ENCODE measurements at regions not wholly inside any gene's neighbourhood (a gene's known extent, or its start where the extent isn't known, plus 50 kb on each side); places are given as distances from the start of the nearest gene placed in this dataset.

DNA sequence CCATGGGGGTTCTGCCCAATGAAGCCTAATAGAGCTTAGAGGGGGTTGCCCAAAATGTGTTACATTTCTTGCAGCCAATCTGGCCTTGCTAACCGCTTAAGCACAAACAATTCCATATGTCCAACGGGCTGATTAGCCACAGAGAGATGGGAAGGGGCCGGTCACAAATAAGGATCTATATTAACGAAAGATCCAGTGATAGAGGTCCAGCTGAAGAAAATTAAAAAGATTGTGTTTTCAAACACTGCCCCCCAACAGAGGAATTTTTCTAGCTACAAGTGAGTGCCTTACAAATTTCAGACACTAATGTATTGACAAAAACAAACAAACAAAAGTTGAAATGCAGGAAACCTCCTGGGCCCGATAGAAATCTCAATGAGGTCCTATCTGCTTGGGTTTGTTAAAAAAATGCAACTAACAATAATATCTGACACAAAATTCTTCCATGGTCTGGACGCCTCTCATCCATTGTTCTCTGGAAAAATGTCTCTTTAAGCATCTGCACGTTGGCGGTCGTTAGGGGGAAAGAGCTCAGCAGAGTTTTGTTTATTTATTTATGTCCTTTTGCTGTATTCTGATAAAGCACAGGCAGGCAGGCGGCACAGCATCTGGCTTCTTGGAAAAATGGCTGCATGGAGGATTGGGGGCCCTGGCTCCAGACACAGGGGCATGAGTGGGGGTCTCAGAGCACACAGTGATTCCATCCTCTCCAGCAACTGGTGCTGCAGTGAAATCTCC is 402.0 kb downstream of the RPS24 start:
- CTCF ChIA-PET (ENCODE audit: unreplicated experiment), result no interaction called here
- POLR2A ChIA-PET, result interaction anchor here (0.5 kb wide), 1 partner anchor 1910 kb away, joined by 5 read pairs; no protein-coding TSS in a partner anchor
- intact Hi-C loops (cut with micrococcal nuclease; ENCODE audit: unreplicated experiment), result loop anchor here (10.0 kb wide), 1 partner anchor 759 kb away; no protein-coding TSS in a partner anchor
- Histone ChIP-seq H3K4me3 (ENCODE audit: low read depth, low read length, poor library complexity, severe bottlenecking) (no peak overlapping the region), H3K27ac (ENCODE audit: low read depth, low read length, poor library complexity, severe bottlenecking) (no peak overlapping the region), H2AFZ (ENCODE audit: low read length) (no peak overlapping the region), H3K4me1 (ENCODE audit: insufficient read depth, low read length, poor library complexity, severe bottlenecking) (peaks cover 7% of the 10 kb centered on the region), H3K36me3 (ENCODE audit: insufficient read depth, low read length) (no peaks in the 10 kb centered on the region), H3K9me3 (ENCODE audit: low read length) (no peaks in the 10 kb centered on the region), H3K4me2 (ENCODE audit: low read length) (no peak overlapping the region), H3K9me2 (ENCODE audit: insufficient read depth, low read length) (no peaks in the 10 kb centered on the region), H4K20me1 (ENCODE audit: insufficient read depth, low read length) (no peaks in the 10 kb centered on the region), H3K79me2 (ENCODE audit: insufficient read depth, low read depth, low read length) (no peaks in the 10 kb centered on the region)
- BruUV-seq (replicated peaks), result no TSS peak
- no peak for DNase-seq (ENCODE audit: low spot score)
- no peak for TF ChIP-seq EZH2phosphoT487 (IDR thresholded peaks at IDR 0.05; ENCODE audit: borderline replicate concordance, low read depth, low read length)
- TF ChIP-seq CTCF (conservative IDR thresholded peaks at IDR 0.05; ENCODE audit: low read length), result no peak

- Histone ChIP-seq H3K36me3 (ENCODE audit: insufficient read depth, low read length) (no peaks in the 10 kb centered on the region), H3K4me2 (ENCODE audit: low read length) (no peak overlapping the region), H3K9me3 (ENCODE audit: low read length) (no peaks in the 10 kb centered on the region), H3K4me3 (ENCODE audit: low read depth, low read length, poor library complexity, severe bottlenecking) (no peak overlapping the region), H3K27ac (ENCODE audit: low read depth, low read length, poor library complexity, severe bottlenecking) (no peak overlapping the region), H3K79me2 (ENCODE audit: insufficient read depth, low read depth, low read length) (no peaks in the 10 kb centered on the region), H2AFZ (ENCODE audit: low read length) (no peak overlapping the region), H3K9me2 (ENCODE audit: insufficient read depth, low read length) (no peaks in the 10 kb centered on the region), H3K4me1 (ENCODE audit: insufficient read depth, low read length, poor library complexity, severe bottlenecking) (peaks cover 7% of the 10 kb centered on the region), H4K20me1 (ENCODE audit: insufficient read depth, low read length) (no peaks in the 10 kb centered on the region)
- no TSS peak for BruUV-seq (replicated peaks)
- intact Hi-C loops (cut with micrococcal nuclease; ENCODE audit: unreplicated experiment), result loop anchor here (10.0 kb wide), 1 partner anchor 759 kb away; no protein-coding TSS in a partner anchor
- POLR2A ChIA-PET, result no interaction called here
- DNase-seq (ENCODE audit: low spot score), result no peak
- TF ChIP-seq CTCF (conservative IDR thresholded peaks at IDR 0.05; ENCODE audit: low read length) (no peak), EZH2phosphoT487 (IDR thresholded peaks at IDR 0.05; ENCODE audit: borderline replicate concordance, low read depth, low read length) (no peak)
- CTCF ChIA-PET (ENCODE audit: unreplicated experiment), result no interaction called here
Measured at GRCh38 chr10:78436222-78436573, 402.5 kb downstream of the RPS24 start.

GRCh38 chr10:78436706-78437406 is 403.2 kb downstream of the RPS24 start:
- POLR2A ChIA-PET, result no interaction called here
- DNase-seq (ENCODE audit: low spot score), result no peak
- TF ChIP-seq EZH2phosphoT487 (IDR thresholded peaks at IDR 0.05; ENCODE audit: borderline replicate concordance, low read depth, low read length), result no peak
- Histone ChIP-seq H3K4me3 (ENCODE audit: low read depth, low read length, poor library complexity, severe bottlenecking) (no peak overlapping the region), H3K4me2 (ENCODE audit: low read length) (no peak overlapping the region), H4K20me1 (ENCODE audit: insufficient read depth, low read length) (no peaks in the 10 kb centered on the region), H3K36me3 (ENCODE audit: insufficient read depth, low read length) (no peaks in the 10 kb centered on the region), H3K4me1 (ENCODE audit: insufficient read depth, low read length, poor library complexity, severe bottlenecking) (peaks cover 7% of the 10 kb centered on the region), H3K27ac (ENCODE audit: low read depth, low read length, poor library complexity, severe bottlenecking) (no peak overlapping the region), H2AFZ (ENCODE audit: low read length) (no peak overlapping the region), H3K79me2 (ENCODE audit: insufficient read depth, low read depth, low read length) (no peaks in the 10 kb centered on the region), H3K9me2 (ENCODE audit: insufficient read depth, low read length) (no peaks in the 10 kb centered on the region), H3K9me3 (ENCODE audit: low read length) (no peaks in the 10 kb centered on the region)
- intact Hi-C loops (cut with micrococcal nuclease; ENCODE audit: unreplicated experiment), result loop anchor here (10.0 kb wide), 1 partner anchor 758 kb away; no protein-coding TSS in a partner anchor
- BruUV-seq (replicated peaks), result no TSS peak
- CTCF ChIA-PET (ENCODE audit: unreplicated experiment), result no interaction called here

All from OCI-LY7 (cell line).